NCI-H526 (cell line): ENCODE measurements at regions not wholly inside any gene's neighbourhood (a gene's known extent, or its start where the extent isn't known, plus 50 kb on each side); places are given as distances from the start of the nearest gene placed in this dataset.
"Not testable (repeated sequence)": the region's sequence is repeated elsewhere in the genome, so short reads cannot be mapped to it uniquely, and the experiment has no call there.

Experiments used
- DNase-seq, 2 experiments: peaks; one replicate each; lab custom pipeline; 2025; lab: John Stamatoyannopoulos, UW

GRCh38 chr5:30596495-30597064 is 596.9 kb upstream of the CDH6 start:
- DNase-seq = no peak

DNA sequence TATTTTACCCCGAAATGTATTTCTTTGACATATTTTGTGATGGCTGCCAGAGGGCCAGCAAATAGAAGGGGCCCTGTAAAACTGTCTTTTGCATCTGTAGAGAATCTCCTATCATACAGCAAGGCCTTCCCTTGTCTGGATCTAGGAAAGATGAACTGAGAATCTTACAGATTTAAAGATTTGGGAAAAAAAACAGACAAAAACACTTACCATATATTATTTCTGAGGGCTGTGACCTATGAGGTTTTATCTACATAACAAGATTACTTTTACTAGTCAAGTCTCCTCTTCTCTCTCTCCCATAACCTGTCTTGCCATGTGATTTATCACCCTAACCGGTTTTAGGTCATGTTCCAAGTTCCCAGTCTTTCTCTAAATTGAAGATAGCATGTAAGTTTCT is 599.2 kb upstream of the CDH6 start:
- no peak for DNase-seq

GRCh38 chr5:30592833-30593232 is 600.7 kb upstream of the CDH6 start:
- DNase-seq = no peak

DNA sequence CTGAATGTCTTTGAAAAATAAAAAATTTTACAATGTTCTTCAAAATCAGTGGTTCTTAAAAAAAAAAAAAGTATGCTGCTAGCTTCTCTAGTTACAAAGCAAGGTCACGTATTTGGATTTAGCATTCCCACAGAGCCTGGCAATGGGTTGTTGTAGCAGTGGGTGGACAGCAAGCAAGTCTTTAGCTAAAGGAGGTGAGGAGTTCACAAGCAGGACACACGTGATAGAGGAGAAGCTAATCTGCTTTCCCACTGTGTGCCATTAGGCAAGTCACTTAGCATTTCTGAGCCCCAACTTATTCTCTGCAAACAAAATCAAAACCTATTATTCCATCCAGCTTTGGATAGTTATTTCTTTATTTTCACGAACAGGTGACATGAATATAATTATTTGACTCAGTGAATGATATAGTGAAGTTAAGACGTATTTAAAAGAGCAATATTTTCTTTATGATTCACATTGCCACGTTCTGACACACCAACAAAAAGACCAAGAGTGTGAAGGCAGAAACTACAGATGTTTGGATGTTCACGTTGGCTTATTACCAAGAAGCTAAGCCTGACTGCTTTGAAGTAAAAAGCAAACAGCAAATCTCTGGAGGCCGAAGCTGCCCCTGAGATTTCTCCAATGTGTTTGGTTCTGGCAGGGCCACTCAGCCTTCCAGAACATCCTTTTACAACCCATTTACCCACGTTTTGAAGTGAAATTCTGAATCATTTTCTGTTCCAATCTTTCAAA is 612.1 kb upstream of the CDH6 start:
- no peak for DNase-seq

- no peak for DNase-seq
Observed at GRCh38 chr5:30574761-30575160, 618.7 kb upstream of the CDH6 start.

DNA sequence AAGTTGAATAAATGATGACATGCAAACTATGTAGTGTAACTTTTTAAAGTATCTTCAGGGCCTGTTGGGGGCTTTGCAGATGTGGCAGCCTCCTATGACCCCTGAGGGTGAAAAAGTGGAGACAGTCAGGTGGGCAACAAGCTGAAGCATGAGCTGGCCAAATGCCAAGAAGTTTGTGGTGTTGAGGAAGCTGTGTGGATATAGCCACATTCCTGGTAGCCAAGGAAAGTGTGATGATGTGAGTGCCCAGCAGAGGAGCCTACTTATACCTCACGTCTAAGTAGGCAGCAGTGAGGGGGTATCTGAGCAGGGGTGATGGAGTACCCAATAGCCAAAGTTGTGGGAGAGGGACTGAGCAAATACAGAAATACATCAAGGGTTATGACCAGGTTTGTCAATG is 621.2 kb upstream of the CDH6 start:
- DNase-seq = no peak

GRCh38 chr5:30561771-30562170 is 631.7 kb upstream of the CDH6 start:
- DNase-seq = no peak

GRCh38 chr5:30551618-30552017 is 641.9 kb upstream of the CDH6 start:
- DNase-seq = no peak

GRCh38 chr5:30548580-30549305 is 644.7 kb upstream of the CDH6 start:
- no peak for DNase-seq

DNA sequence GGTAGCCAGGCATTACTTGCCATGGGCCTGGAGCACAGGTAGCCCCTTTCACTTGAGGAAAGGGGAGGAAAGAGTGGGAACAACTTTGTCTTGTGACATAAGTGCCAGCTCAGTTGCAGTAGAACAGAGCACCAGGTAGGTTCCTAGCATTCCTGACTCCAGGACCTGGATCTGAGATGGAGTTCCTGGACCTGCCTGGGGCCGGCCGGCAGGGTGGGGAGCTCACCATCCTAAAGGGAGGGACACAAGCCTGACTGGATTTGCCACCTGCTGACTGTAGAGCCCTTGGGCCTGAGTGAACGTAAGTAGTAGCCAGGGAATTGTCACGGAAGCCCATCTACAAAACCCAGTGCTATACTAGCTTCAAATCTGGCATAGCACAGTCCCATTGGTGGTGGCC is 653.3 kb upstream of the CDH6 start:
- DNase-seq = no peak

- no peak for DNase-seq
Observed at GRCh38 chr5:30539004-30539634, 654.4 kb upstream of the CDH6 start.

- DNase-seq = no peak
Observed at GRCh38 chr5:30525353-30525752, 668.1 kb upstream of the CDH6 start.

- DNase-seq = no peak
Observed at GRCh38 chr5:30524428-30524827, 669.1 kb upstream of the CDH6 start.

GRCh38 chr5:30523061-30523460 is 670.4 kb upstream of the CDH6 start:
- DNase-seq = no peak

GRCh38 chr5:30505014-30505886 is 688.2 kb upstream of the CDH6 start:
- no peak for DNase-seq

DNA sequence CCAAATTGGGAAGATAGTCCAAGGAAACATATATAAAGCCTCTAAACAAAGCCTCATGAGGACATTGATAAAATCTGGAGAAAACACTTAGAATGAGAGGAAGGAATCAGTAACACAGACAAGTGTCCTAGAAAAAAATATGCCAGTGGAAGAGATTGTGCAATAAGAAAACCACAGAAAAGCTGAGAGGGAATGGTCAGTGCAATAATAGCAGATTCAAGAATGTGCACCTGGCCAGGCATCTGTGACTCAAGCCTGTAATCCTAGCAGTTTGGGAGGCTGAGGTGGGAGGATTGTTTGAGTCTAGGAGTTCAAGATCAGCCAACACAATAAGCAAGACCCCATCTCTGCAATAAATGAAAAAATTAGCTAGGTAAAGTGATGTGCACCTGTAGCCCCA is 691.2 kb upstream of the CDH6 start:
- no peak for DNase-seq

GRCh38 chr5:30501065-30501464 is 692.4 kb upstream of the CDH6 start:
- no peak for DNase-seq

GRCh38 chr5:30500513-30500912 is 693.0 kb upstream of the CDH6 start:
- DNase-seq = no peak

DNA sequence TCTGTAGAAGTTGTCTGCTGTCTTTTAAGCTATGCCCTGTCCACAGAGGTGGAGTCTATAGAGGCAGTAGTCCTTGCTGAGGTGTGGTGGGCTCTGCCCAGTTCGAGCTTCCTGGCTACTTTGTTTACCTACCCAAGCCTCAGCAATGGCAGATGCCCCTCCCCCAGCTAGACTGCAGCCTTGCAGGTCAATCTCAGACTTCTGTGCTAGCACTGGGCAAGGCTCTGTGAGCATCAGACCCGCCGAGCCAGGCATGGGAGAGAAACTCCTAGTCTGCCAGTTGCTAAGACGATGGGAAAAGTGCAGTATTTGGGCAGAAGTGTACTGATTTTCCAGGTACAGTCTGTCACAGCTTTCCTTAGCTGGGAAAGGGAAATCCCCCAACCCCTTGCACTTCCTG is 694.1 kb upstream of the CDH6 start:
- DNase-seq = no peak

DNA sequence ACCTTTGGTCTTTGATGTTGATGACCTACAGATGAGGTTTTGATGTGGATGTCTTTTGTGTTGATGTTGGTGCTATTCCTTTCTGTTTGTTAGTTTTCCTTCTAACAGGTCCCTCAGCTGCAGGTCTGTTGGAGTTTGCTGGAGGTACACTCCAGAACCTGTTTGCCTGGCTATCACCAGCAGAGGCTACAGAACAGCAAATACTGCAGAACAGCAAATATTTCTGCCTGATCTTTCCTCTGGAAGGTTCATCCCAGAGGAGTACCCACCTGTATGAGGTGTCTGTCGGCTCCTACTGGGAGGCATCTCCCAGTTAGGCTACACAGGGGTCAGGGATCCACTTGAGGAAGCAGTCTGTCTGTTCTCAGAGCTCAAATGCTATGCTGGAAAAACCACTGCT is 694.5 kb upstream of the CDH6 start:
- no peak for DNase-seq

- not testable (repeated sequence) for DNase-seq
Observed at GRCh38 chr5:30498509-30498908, 695.0 kb upstream of the CDH6 start.

GRCh38 chr5:30494113-30494512 is 699.4 kb upstream of the CDH6 start:
- DNase-seq = not testable (repeated sequence)
